HG03342 (cell line): ENCODE measurements at regions not wholly inside any gene's neighbourhood (a gene's known extent, or its start where the extent isn't known, plus 50 kb on each side); places are given as distances from the start of the nearest gene placed in this dataset.

ENCODE experiments used
- ATAC-seq: cut with Tn5 transposase; IDR thresholded peaks from one replicate; pipeline ENCODE4 v1.9.1; 2021; ENCODE audit warnings: mild to moderate bottlenecking, moderate library complexity; ENCODE audit not compliant: unreplicated experiment

GRCh38 chrX:121987163-121987562, 939.8 kb downstream of the GLUD2 start:
- no peak for ATAC-seq

GRCh38 chrX:121987835-121988234, 940.4 kb downstream of the GLUD2 start:
- no peak for ATAC-seq

GRCh38 chrX:122004127-122004526, 956.7 kb downstream of the GLUD2 start:
- ATAC-seq, result no peak

- no peak for ATAC-seq
Observed at GRCh38 chrX:122026665-122027064, 979.3 kb downstream of the GLUD2 start.

GRCh38 chrX:122046226-122046625, 998.8 kb downstream of the GLUD2 start:
- no peak for ATAC-seq

GRCh38 chrX:122046815-122047214, 999.4 kb downstream of the GLUD2 start:
- ATAC-seq, result no peak

GRCh38 chrX:122047261-122047660, 999.9 kb downstream of the GLUD2 start:
- ATAC-seq, result no peak

GRCh38 chrX:122055460-122055859, 1008.0 kb downstream of the GLUD2 start:
- ATAC-seq, result no peak

- no peak for ATAC-seq
Observed at GRCh38 chrX:122055979-122056715, 1008.7 kb downstream of the GLUD2 start.

GRCh38 chrX:122076241-122076640, 1028.8 kb downstream of the GLUD2 start:
- ATAC-seq, result no peak

- no peak for ATAC-seq
Observed at GRCh38 chrX:122078079-122078478, 1030.7 kb downstream of the GLUD2 start.

- no peak for ATAC-seq
Observed at GRCh38 chrX:122087341-122087740, 1039.9 kb downstream of the GLUD2 start.

GRCh38 chrX:122091571-122091970, 1044.2 kb downstream of the GLUD2 start:
- ATAC-seq, result no peak

- ATAC-seq, result no peak
Observed at GRCh38 chrX:122092360-122092759, 1045.0 kb downstream of the GLUD2 start.

- ATAC-seq, result no peak
Observed at GRCh38 chrX:122092978-122093377, 1045.6 kb downstream of the GLUD2 start.

GRCh38 chrX:122094611-122095010, 1047.2 kb downstream of the GLUD2 start:
- ATAC-seq, result peak; percentile 62

GRCh38 chrX:122113376-122113775, 1066.0 kb downstream of the GLUD2 start:
- no peak for ATAC-seq

GRCh38 chrX:122113896-122114295, 1066.5 kb downstream of the GLUD2 start:
- no peak for ATAC-seq

GRCh38 chrX:122115604-122116003, 1068.2 kb downstream of the GLUD2 start:
- ATAC-seq, result no peak

GRCh38 chrX:122119361-122119760, 1064.7 kb upstream of the GRIA3 start:
- ATAC-seq, result peak; percentile 51

- no peak for ATAC-seq
Observed at GRCh38 chrX:122122274-122122673, 1061.8 kb upstream of the GRIA3 start.

- no peak for ATAC-seq
Observed at GRCh38 chrX:122133478-122133877, 1050.6 kb upstream of the GRIA3 start.

- ATAC-seq, result no peak
Observed at GRCh38 chrX:122134291-122134690, 1049.8 kb upstream of the GRIA3 start.
